ENCODE measurements at regions not wholly inside any gene's neighbourhood (a gene's known extent, or its start where the extent isn't known, plus 50 kb on each side); places are given as distances from the start of the nearest gene placed in this dataset.

GRCh38 chr6:16818992-16819626 lies 57.8 kb upstream of the ATXN1 start (continued):
- TF ChIP-seq ZMIZ1 (IDR thresholded peaks at IDR 0.05; ENCODE audit: low read depth in 2 of 2, low read length in 2 of 2) (no peak), POU5F1 (IDR thresholded peaks at IDR 0.05; ENCODE audit: borderline replicate concordance, low read depth, low read length, partially characterized antibody) (no peak), ZBTB5 (IDR thresholded peaks at IDR 0.05) (no peak), BCL6 (CRISPR knock-in tag; IDR thresholded peaks at IDR 0.05) (no peak)
- TF ChIP-seq, protein P1, sequence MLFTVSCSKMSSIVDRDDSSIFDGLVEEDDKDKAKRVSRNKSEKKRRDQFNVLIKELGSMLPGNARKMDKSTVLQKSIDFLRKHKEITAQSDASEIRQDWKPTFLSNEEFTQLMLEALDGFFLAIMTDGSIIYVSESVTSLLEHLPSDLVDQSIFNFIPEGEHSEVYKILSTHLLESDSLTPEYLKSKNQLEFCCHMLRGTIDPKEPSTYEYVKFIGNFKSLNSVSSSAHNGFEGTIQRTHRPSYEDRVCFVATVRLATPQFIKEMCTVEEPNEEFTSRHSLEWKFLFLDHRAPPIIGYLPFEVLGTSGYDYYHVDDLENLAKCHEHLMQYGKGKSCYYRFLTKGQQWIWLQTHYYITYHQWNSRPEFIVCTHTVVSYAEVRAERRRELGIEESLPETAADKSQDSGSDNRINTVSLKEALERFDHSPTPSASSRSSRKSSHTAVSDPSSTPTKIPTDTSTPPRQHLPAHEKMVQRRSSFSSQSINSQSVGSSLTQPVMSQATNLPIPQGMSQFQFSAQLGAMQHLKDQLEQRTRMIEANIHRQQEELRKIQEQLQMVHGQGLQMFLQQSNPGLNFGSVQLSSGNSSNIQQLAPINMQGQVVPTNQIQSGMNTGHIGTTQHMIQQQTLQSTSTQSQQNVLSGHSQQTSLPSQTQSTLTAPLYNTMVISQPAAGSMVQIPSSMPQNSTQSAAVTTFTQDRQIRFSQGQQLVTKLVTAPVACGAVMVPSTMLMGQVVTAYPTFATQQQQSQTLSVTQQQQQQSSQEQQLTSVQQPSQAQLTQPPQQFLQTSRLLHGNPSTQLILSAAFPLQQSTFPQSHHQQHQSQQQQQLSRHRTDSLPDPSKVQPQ (CRISPR knock-in tag; IDR thresholded peaks at IDR 0.05; ENCODE audit: borderline replicate concordance) = no peak

Measured in K562 (cell line).